ENCODE measurements at regions not wholly inside any gene's neighbourhood (a gene's known extent, or its start where the extent isn't known, plus 50 kb on each side); places are given as distances from the start of the nearest gene placed in this dataset.

DNA sequence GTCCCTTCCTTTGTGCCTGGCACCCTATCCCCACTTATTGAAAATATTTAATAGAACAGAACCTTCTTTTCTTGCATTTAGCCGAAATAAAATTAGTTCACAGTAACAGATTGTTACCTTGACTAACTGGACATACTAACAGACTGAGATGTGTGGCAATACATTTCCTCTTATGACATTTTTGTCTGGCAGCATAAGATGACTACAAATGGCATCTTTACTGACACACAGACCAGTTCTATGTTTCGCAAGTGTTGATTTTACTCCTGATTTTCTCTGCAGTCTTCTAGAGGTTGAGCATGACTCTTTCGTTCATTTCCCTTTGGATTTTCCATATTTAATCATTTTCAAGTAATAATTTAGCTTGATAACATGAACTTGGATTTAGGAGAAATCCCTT lies 474.6 kb downstream of the CBLN4 start:
- TF ChIP-seq POLR2A (IDR thresholded peaks at IDR 0.05) (no peak), CTCF (IDR thresholded peaks at IDR 0.05) (no peak)
